Esophagus squamous epithelium (tissue), 5 donors: ENCODE measurements at regions not wholly inside any gene's neighbourhood (a gene's known extent, or its start where the extent isn't known, plus 50 kb on each side); places are given as distances from the start of the nearest gene placed in this dataset.

Experiments used
- DNase-seq: peaks from one replicate; lab custom pipeline; 2025; lab: John Stamatoyannopoulos, UW
- H3K27ac ChIP-seq, 4 donors: fragments of 200-600 bp; sonication (generic); one replicate each; pipeline ENCODE4 v1.5.1; 2016 to 2019; ENCODE audit warnings: mild to moderate bottlenecking in 1 of 4
- H3K27me3 ChIP-seq, 4 donors: fragments of 200-600 bp; sonication (generic); 1 replicate in 3 of 4; 2 replicates in 1 of 4; pipeline versions ENCODE4 v1.5.1 to v1.6.0; 2017 to 2021; ENCODE audit warnings: antibody characterized with exemption in 1 of 4
- H3K36me3 ChIP-seq, 3 donors: fragments of 200-600 bp; sonication (generic); one replicate each; pipeline ENCODE4 v1.5.1; 2016 to 2019
- H3K4me1 ChIP-seq, 3 donors: fragments of 200-600 bp; sonication (generic); one replicate each; pipeline ENCODE4 v1.5.1; 2017 to 2019
- H3K4me3 ChIP-seq, 4 donors: fragments of 200-600 bp; sonication (generic); 1 replicate in 3 of 4; 2 replicates in 1 of 4; pipeline ENCODE4 v1.5.1; 2016 to 2019; ENCODE audit warnings: mild to moderate bottlenecking in 2 of 4, moderate library complexity in 1 of 4
- H3K9me3 ChIP-seq, 3 donors: fragments of 200-600 bp; sonication (generic); one replicate each; pipeline ENCODE4 v1.5.1; 2016 to 2019
- POLR2A ChIP-seq, 4 donors: fragments of 450-650 bp; IDR thresholded peaks; one replicate each; pipeline ENCODE4 v1.6.1; 2017; ENCODE audit warnings: antibody characterized with exemption in 4 of 4, mild to moderate bottlenecking in 4 of 4, moderate library complexity in 3 of 4
- WGBS, 2 donors: methylation state at CpG; one replicate each; pipeline ENCODE4 v1.1.5; 2018; 5-methylcytosine and 5-hydroxymethylcytosine counted together
- intact Hi-C: fragments of 100-400 bp; cut with DNase I; formaldehyde crosslinking; loops from one replicate; pipeline ENCODE4 v1.15.0; 2022
- TF ChIP-seq, protein P1 (sequence below), 6 experiments: fragments of 450-650 bp in 4 of 6; fragments of 200-600 bp in 2 of 6; sonication (generic) in 2 of 6; IDR thresholded peaks; one replicate each; pipeline ENCODE4 v1.5.1; 2016 to 2019; ENCODE audit warnings: antibody characterized with exemption in 6 of 6, mild to moderate bottlenecking in 4 of 6, moderate library complexity in 4 of 6
- donor health status: DM: yes; HTN: yes; CAD: no.

DNA sequence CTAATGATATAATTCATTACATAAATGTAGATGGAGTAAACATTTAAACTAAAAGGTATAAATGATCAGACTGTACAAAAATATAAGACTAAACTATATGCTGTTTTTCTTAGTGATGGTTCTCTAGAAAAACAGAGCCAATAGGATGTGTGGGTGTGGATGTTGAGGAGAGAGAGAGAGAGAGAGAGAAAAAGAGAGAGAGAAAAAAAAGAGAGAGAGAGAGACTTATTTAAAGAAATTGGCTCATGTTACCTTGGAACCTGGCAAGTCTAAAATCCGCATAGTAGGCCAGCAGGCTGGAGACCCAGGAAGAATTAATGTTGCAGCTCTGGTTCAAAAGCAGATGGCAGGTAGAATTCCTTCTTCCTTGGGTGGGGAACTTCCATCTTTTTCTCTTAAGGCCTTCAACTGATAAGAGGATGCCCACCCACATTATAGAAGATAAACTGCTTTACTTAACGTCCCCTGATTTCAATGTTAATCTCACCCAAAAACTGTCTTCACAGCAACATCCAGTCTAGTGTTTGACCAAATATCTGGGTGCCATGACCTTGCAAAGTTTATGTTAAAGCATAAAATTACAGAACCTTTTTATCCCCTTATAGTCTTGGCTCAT is 74.3 kb upstream of the KCNJ15 start:
- TF ChIP-seq POLR2A (IDR thresholded peaks at IDR 0.05), result no peak
- TF ChIP-seq, protein P1, sequence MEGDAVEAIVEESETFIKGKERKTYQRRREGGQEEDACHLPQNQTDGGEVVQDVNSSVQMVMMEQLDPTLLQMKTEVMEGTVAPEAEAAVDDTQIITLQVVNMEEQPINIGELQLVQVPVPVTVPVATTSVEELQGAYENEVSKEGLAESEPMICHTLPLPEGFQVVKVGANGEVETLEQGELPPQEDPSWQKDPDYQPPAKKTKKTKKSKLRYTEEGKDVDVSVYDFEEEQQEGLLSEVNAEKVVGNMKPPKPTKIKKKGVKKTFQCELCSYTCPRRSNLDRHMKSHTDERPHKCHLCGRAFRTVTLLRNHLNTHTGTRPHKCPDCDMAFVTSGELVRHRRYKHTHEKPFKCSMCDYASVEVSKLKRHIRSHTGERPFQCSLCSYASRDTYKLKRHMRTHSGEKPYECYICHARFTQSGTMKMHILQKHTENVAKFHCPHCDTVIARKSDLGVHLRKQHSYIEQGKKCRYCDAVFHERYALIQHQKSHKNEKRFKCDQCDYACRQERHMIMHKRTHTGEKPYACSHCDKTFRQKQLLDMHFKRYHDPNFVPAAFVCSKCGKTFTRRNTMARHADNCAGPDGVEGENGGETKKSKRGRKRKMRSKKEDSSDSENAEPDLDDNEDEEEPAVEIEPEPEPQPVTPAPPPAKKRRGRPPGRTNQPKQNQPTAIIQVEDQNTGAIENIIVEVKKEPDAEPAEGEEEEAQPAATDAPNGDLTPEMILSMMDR (IDR thresholded peaks at IDR 0.05), result no peak
- peaks cover 0 to 10% (median 0%) of the 10 kb centered on the region in 3 donors for H3K4me1 ChIP-seq
- H3K27me3 ChIP-seq, result no peaks in the 10 kb centered on the region
- H3K4me3 ChIP-seq, result no peak overlapping the region
- H3K36me3 ChIP-seq, result no peaks in the 10 kb centered on the region
- 67 to 76% methylated on average over 2 of the region's 2 CpGs for WGBS, 2 donors
- H3K9me3 ChIP-seq, result no peaks in the 10 kb centered on the region
- intact Hi-C loops, result no loop called here
- H3K27ac ChIP-seq, result no peak overlapping the region
- DNase-seq, result no peak

DNA sequence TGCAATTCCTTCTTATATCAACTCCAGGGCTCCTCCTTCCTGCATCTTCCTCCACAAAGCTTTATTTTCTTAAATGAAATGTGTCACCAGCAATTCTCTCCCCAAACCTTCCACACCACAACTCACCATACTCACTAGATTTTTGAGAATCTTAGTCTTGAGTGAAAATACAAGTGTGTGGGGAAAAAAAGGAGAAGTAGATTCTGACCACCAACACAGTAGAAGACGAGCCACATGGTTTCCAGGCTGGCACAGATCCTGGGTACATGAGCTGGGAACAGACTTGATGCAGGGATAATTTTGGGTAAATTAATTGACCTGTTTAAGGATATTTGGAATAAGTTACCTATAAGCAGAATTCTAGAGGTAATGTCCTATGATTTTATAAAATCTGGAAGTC is 72.8 kb upstream of the KCNJ15 start:
- 71 to 89% methylated on average over 1 of the region's 1 CpG for WGBS, 2 donors
- no peak for TF ChIP-seq POLR2A (IDR thresholded peaks at IDR 0.05)
- TF ChIP-seq, protein P1 (IDR thresholded peaks at IDR 0.05), result no peak
- peaks cover 0 to 10% (median 0%) of the 10 kb centered on the region in 3 donors for H3K4me1 ChIP-seq
- no peaks in the 10 kb centered on the region for H3K27me3 ChIP-seq
- DNase-seq, result no peak
- H3K36me3 ChIP-seq, result no peaks in the 10 kb centered on the region
- no peak overlapping the region for H3K27ac ChIP-seq
- H3K4me3 ChIP-seq, result no peak overlapping the region
- H3K9me3 ChIP-seq, result no peaks in the 10 kb centered on the region
- intact Hi-C loops, result no loop called here

DNA sequence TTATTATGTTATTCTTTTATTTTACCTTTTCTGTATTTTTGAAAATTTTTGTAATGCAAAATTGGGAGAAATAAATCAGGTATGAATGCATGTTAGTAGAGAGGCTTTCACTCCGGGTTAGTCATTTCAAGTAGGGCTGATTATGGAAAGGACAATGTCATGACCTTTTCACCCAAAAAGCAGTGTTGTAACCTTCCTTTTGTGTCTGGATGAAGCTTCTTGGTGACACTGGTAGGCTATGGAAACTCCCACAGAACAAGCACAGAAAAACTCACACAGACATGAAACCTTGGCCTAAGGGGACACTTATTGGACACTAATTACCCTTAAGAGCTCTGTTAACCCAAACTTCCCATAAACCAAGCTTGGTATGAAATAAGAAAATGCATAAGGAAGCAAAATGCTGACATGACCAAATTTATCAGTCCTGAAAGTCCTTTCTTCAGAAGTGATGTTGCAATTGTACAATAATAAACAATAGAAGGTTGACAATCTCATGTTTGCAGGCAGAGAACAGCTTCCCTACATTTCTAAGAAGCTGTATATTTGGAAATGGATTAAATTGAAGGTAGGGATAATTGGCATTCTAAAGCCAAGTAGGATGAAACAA is 70.0 kb upstream of the KCNJ15 start:
- no peaks in the 10 kb centered on the region for H3K9me3 ChIP-seq
- no peaks in the 10 kb centered on the region for H3K36me3 ChIP-seq
- intact Hi-C loops, result no loop called here
- no peak for DNase-seq
- no peaks in the 10 kb centered on the region for H3K27me3 ChIP-seq
- TF ChIP-seq, protein P1 (IDR thresholded peaks at IDR 0.05), result no peak
- TF ChIP-seq POLR2A (IDR thresholded peaks at IDR 0.05), result no peak
- WGBS, 2 donors, result 76 to 91% methylated on average over 1 of the region's 1 CpG
- no peak overlapping the region for H3K27ac ChIP-seq
- H3K4me1 ChIP-seq, result peaks cover 0 to under 1% (median 0%) of the 10 kb centered on the region in 3 donors
- H3K4me3 ChIP-seq, result no peak overlapping the region

DNA sequence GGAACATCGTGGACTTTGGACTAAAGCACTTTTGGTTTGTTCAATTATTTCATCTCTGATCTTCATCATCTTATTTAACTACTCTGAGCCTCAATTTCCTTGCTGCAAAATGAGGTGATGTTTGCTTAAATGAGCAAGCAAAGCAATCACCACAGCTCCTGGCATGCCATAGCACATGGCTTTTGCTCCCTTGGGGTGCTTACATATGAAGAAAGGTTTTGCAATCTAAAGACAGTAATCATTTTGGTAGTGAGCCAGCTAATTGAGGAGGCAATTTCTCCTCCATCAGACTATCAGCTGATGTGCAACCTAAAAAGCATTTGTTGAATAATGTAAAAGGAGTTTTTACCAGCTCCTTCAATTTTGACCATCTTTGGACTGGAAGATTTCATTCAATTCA is 68.8 kb upstream of the KCNJ15 start:
- Histone ChIP-seq H3K4me3 (no peak overlapping the region), H3K27me3 (no peaks in the 10 kb centered on the region), H3K27ac (no peak overlapping the region), H3K36me3 (no peaks in the 10 kb centered on the region), H3K9me3 (no peaks in the 10 kb centered on the region), H3K4me1 (no peaks in the 10 kb centered on the region)
- no peak for DNase-seq
- intact Hi-C loops, result no loop called here
- TF ChIP-seq, protein P1 (IDR thresholded peaks at IDR 0.05), result no peak
- TF ChIP-seq POLR2A (IDR thresholded peaks at IDR 0.05), result no peak
- WGBS, 2 donors, result 53 to 82% methylated on average over 1 of the region's 1 CpG

DNA sequence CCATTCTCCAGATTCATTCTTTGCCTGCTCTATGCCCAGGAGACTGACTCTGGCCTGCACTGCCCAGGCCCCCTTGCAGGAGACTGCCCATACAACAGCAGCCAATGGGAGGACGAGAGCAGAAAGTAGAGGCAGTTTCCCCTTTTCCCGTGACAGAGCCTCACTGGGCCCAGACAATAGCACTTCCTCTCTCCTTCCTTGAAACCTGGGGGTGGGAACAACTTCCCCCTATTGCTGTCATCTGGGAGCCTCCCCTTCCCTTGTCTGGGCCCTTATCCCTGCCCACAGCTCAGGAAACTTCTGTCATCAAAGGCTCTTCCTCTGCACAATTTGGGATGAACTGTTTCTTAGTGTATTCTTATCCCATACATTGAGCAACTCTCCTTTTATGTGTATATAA is 60.8 kb upstream of the KCNJ15 start:
- Histone ChIP-seq H3K4me1 (no peaks in the 10 kb centered on the region), H3K36me3 (no peaks in the 10 kb centered on the region), H3K9me3 (no peaks in the 10 kb centered on the region), H3K4me3 (no peak overlapping the region), H3K27ac (no peak overlapping the region), H3K27me3 (no peaks in the 10 kb centered on the region)
- intact Hi-C loops, result no loop called here
- TF ChIP-seq POLR2A (IDR thresholded peaks at IDR 0.05), result no peak
- TF ChIP-seq, protein P1 (IDR thresholded peaks at IDR 0.05), result no peak
- WGBS, 2 donors, result 42 to 69% methylated on average over 2 of the region's 2 CpGs
- no peak for DNase-seq
